ENCODE measurements at regions not wholly inside any gene's neighbourhood (a gene's known extent, or its start where the extent isn't known, plus 50 kb on each side); places are given as distances from the start of the nearest gene placed in this dataset.
A peak's percentile ranks its signal among the peaks of the same experiment; 100 is the strongest.

GRCh38 chr10:52387744-52388143, 73.7 kb downstream of the DKK1 start:
- no peaks in the 10 kb centered on the region for H3K9me3 ChIP-seq (ENCODE audit: control insufficient read depth in 1 of 2, insufficient read depth in 1 of 2, low read depth in 1 of 2, low read length in 2 of 2)
- no peaks in the 10 kb centered on the region for H3K36me3 ChIP-seq (ENCODE audit: control insufficient read depth in 1 of 2, insufficient read depth in 2 of 2, low read length in 2 of 2)
- BruUV-seq (replicated peaks): no TSS peak
- H3K4me1 ChIP-seq (ENCODE audit: control insufficient read depth in 1 of 2, insufficient read depth in 2 of 2, low read length in 2 of 2): peaks cover 4 to 8% of the 10 kb centered on the region in 2 experiments; a peak in 3 of 4 replicates
- ATAC-seq (peak; percentile 34), DNase-seq (ENCODE audit: low read depth, low spot score) (peak; percentile 8)
- H2AFZ ChIP-seq (ENCODE audit: low read depth, low read length, poor library complexity, severe bottlenecking): peak overlapping the region; percentile 87
- H4K20me1 ChIP-seq (ENCODE audit: insufficient read depth): no peaks in the 10 kb centered on the region
- ChIA-PET POLR2A (no interaction called here), CTCF (no interaction called here), RAD21 (ENCODE audit: low non-redundant PET in 1 of 2, low total read pairs in 2 of 2, uncharacterized antibody in 2 of 2, unreplicated experiment in 2 of 2) (no interaction called here)
- no peaks in the 10 kb centered on the region for H3K79me2 ChIP-seq (ENCODE audit: insufficient read depth, low read length)
- no peaks in the 10 kb centered on the region for H3K9me2 ChIP-seq (ENCODE audit: insufficient read depth)
- H3K27ac ChIP-seq (ENCODE audit: low read depth, low read length): no peak overlapping the region
- no peak overlapping the region for H3K4me3 ChIP-seq (replicated peaks in 1 of 2; ENCODE audit: low read depth in 1 of 2, low read length in 2 of 2)
- no peaks in the 10 kb centered on the region for H3K27me3 ChIP-seq (ENCODE audit: insufficient read depth, low read length)
- no peak overlapping the region for H3K9ac ChIP-seq (ENCODE audit: low read length)
- peak overlapping the region; percentile 44 for H3K4me2 ChIP-seq (ENCODE audit: low read length)
- intact Hi-C loops (cut with micrococcal nuclease): no loop called here
- TF ChIP-seq CBX3 (IDR thresholded peaks at IDR 0.05; ENCODE audit: low read depth): peak; percentile 57; the same call in 1 of the 2 replicates
- TF ChIP-seq JUND (IDR thresholded peaks at IDR 0.05): peak; percentile 28; the same call in 1 of the 2 replicates
- TF ChIP-seq FOSL1 (IDR thresholded peaks at IDR 0.05; ENCODE audit: low read depth): peak; percentile 60; the same call in 1 of the 2 replicates
- TF ChIP-seq CEBPB (IDR thresholded peaks at IDR 0.05; ENCODE audit: low read depth): 0 out of 2 replicates have a peak, but pooled peaks have one; percentile 27
- TF ChIP-seq MAX (IDR thresholded peaks at IDR 0.05): 0 out of 2 replicates have a peak, but pooled peaks have one; percentile 13
- no peak for TF ChIP-seq ELF1 (IDR thresholded peaks at IDR 0.05; ENCODE audit: borderline replicate concordance, low read depth)
- TF ChIP-seq SP1 (IDR thresholded peaks at IDR 0.05; ENCODE audit: low read depth): peak; percentile 49
- no peak for TF ChIP-seq SRF (IDR thresholded peaks at IDR 0.05; ENCODE audit: low read depth)

GRCh38 chr10:52390388-52390787, 76.3 kb downstream of the DKK1 start:
- BruUV-seq (replicated peaks): no TSS peak
- Histone ChIP-seq H3K9me2 (ENCODE audit: insufficient read depth) (no peaks in the 10 kb centered on the region), H2AFZ (ENCODE audit: low read depth, low read length, poor library complexity, severe bottlenecking) (no peak overlapping the region), H4K20me1 (ENCODE audit: insufficient read depth) (no peaks in the 10 kb centered on the region), H3K4me1 (ENCODE audit: control insufficient read depth in 1 of 2, insufficient read depth in 2 of 2, low read length in 2 of 2) (peaks cover 4 to 8% of the 10 kb centered on the region in 2 experiments; a peak in 3 of 4 replicates), H3K9me3 (ENCODE audit: control insufficient read depth in 1 of 2, insufficient read depth in 1 of 2, low read depth in 1 of 2, low read length in 2 of 2) (no peaks in the 10 kb centered on the region), H3K9ac (ENCODE audit: low read length) (no peak overlapping the region), H3K79me2 (ENCODE audit: insufficient read depth, low read length) (no peaks in the 10 kb centered on the region), H3K27ac (ENCODE audit: low read depth, low read length) (no peak overlapping the region), H3K4me2 (ENCODE audit: low read length) (no peak overlapping the region), H3K27me3 (ENCODE audit: insufficient read depth, low read length) (no peaks in the 10 kb centered on the region), H3K36me3 (ENCODE audit: control insufficient read depth in 1 of 2, insufficient read depth in 2 of 2, low read length in 2 of 2) (no peaks in the 10 kb centered on the region), H3K4me3 (replicated peaks in 1 of 2; ENCODE audit: low read depth in 1 of 2, low read length in 2 of 2) (no peak overlapping the region)
- ChIA-PET RAD21 (ENCODE audit: low non-redundant PET in 1 of 2, low total read pairs in 2 of 2, uncharacterized antibody in 2 of 2, unreplicated experiment in 2 of 2) (no interaction called here), CTCF (no interaction called here), POLR2A (no interaction called here)
- DNase-seq (ENCODE audit: low read depth, low spot score) (no peak), ATAC-seq (no peak)
- intact Hi-C loops (cut with micrococcal nuclease): loop anchor here (10.0 kb wide), 1 partner anchor 56 kb away; no protein-coding TSS in a partner anchor
- no peak for TF ChIP-seq POLR2A (IDR thresholded peaks at IDR 0.05; ENCODE audit: borderline replicate concordance, extremely low read depth, insufficient read depth, insufficient read length)
- TF ChIP-seq, protein P1, sequence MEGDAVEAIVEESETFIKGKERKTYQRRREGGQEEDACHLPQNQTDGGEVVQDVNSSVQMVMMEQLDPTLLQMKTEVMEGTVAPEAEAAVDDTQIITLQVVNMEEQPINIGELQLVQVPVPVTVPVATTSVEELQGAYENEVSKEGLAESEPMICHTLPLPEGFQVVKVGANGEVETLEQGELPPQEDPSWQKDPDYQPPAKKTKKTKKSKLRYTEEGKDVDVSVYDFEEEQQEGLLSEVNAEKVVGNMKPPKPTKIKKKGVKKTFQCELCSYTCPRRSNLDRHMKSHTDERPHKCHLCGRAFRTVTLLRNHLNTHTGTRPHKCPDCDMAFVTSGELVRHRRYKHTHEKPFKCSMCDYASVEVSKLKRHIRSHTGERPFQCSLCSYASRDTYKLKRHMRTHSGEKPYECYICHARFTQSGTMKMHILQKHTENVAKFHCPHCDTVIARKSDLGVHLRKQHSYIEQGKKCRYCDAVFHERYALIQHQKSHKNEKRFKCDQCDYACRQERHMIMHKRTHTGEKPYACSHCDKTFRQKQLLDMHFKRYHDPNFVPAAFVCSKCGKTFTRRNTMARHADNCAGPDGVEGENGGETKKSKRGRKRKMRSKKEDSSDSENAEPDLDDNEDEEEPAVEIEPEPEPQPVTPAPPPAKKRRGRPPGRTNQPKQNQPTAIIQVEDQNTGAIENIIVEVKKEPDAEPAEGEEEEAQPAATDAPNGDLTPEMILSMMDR (IDR thresholded peaks at IDR 0.05 in 2 of 3, conservative IDR thresholded peaks at IDR 0.05 in 1 of 3; ENCODE audit: borderline replicate concordance in 1 of 3, insufficient read depth in 1 of 3, low read depth in 2 of 3, low read length in 2 of 3): no peak
- no peak for TF ChIP-seq SRF (IDR thresholded peaks at IDR 0.05; ENCODE audit: low read depth)
- TF ChIP-seq ATF3 (IDR thresholded peaks at IDR 0.05): no peak
- no peak for TF ChIP-seq EZH2 (IDR thresholded peaks at IDR 0.05)
- no peak for TF ChIP-seq SIN3A (IDR thresholded peaks at IDR 0.05; ENCODE audit: low read depth)
- no peak for TF ChIP-seq MAX (IDR thresholded peaks at IDR 0.05)
- TF ChIP-seq, protein P2, sequence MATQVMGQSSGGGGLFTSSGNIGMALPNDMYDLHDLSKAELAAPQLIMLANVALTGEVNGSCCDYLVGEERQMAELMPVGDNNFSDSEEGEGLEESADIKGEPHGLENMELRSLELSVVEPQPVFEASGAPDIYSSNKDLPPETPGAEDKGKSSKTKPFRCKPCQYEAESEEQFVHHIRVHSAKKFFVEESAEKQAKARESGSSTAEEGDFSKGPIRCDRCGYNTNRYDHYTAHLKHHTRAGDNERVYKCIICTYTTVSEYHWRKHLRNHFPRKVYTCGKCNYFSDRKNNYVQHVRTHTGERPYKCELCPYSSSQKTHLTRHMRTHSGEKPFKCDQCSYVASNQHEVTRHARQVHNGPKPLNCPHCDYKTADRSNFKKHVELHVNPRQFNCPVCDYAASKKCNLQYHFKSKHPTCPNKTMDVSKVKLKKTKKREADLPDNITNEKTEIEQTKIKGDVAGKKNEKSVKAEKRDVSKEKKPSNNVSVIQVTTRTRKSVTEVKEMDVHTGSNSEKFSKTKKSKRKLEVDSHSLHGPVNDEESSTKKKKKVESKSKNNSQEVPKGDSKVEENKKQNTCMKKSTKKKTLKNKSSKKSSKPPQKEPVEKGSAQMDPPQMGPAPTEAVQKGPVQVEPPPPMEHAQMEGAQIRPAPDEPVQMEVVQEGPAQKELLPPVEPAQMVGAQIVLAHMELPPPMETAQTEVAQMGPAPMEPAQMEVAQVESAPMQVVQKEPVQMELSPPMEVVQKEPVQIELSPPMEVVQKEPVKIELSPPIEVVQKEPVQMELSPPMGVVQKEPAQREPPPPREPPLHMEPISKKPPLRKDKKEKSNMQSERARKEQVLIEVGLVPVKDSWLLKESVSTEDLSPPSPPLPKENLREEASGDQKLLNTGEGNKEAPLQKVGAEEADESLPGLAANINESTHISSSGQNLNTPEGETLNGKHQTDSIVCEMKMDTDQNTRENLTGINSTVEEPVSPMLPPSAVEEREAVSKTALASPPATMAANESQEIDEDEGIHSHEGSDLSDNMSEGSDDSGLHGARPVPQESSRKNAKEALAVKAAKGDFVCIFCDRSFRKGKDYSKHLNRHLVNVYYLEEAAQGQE (IDR thresholded peaks at IDR 0.05; ENCODE audit: low read depth): no peak
- no peak for TF ChIP-seq ZFX (IDR thresholded peaks at IDR 0.05)
- no peak for TF ChIP-seq EZH2phosphoT487 (IDR thresholded peaks at IDR 0.05; ENCODE audit: borderline replicate concordance)
- TF ChIP-seq TCF7L2 (IDR thresholded peaks at IDR 0.05; ENCODE audit: borderline replicate concordance, extremely low read depth, insufficient read depth, insufficient read length): no peak

Data from HCT116 (cell line).